A673 (cell line): ENCODE measurements at regions not wholly inside any gene's neighbourhood (a gene's known extent, or its start where the extent isn't known, plus 50 kb on each side); places are given as distances from the start of the nearest gene placed in this dataset.
"Not testable (repeated sequence)": the region's sequence is repeated elsewhere in the genome, so short reads cannot be mapped to it uniquely, and the experiment has no call there.

Experiments
- BruUV-seq: library from RNA; stranded (reverse); fragments of 400-500 nt; replicated peaks from 2 replicates; lab custom pipeline; 2021; lab: Mats Ljungman, UMichigan
- CTCF ChIA-PET: fragments of 300-600 bp; sonication (Branson Sonifier 250); formaldehyde crosslinking; loops from one replicate; lab custom pipeline; 2022; ENCODE audit warnings: antibody characterized with exemption; lab: Charles Lee
- POLR2A ChIA-PET: fragments of 300-600 bp; sonication (Branson Sonifier 250); formaldehyde crosslinking; loops from one replicate; lab custom pipeline; 2022; ENCODE audit warnings: antibody characterized with exemption; ENCODE audit not compliant: low non-redundant PET; lab: Charles Lee
- DNase-seq: peaks from one replicate; pipeline ENCODE4 v3.0.0-alpha.2; 2015; ENCODE audit warnings: low spot score
- H3K27ac ChIP-seq: fragments of 200-600 bp; sonication (generic); 2 replicates; pipeline ENCODE4 v1.5.1; 2016; ENCODE audit warnings: mixed run types, low read depth, mild to moderate bottlenecking, mixed read lengths, antibody characterized with exemption, low read length; ENCODE audit not compliant: poor library complexity, severe bottlenecking
- H3K27me3 ChIP-seq: fragments of 200-600 bp; sonication (generic); replicated peaks from 2 replicates; pipeline ENCODE4 v1.6.1; 2017; ENCODE audit warnings: mixed run types, low read depth, mild to moderate bottlenecking, mixed read lengths, antibody characterized with exemption, low read length; ENCODE audit not compliant: insufficient read depth, poor library complexity
- H3K36me3 ChIP-seq: fragments of 200-600 bp; sonication (generic); 2 replicates; pipeline ENCODE4 v1.6.1; 2016; ENCODE audit warnings: mixed run types, mild to moderate bottlenecking, mixed read lengths, antibody characterized with exemption, low read length; ENCODE audit not compliant: insufficient read depth, poor library complexity, severe bottlenecking
- H3K4me1 ChIP-seq: fragments of 200-600 bp; sonication (generic); 2 replicates; pipeline ENCODE4 v1.6.1; 2017; ENCODE audit warnings: mixed run types, mild to moderate bottlenecking, mixed read lengths, antibody characterized with exemption, low read length; ENCODE audit not compliant: insufficient read depth, poor library complexity, severe bottlenecking
- H3K4me3 ChIP-seq: fragments of 200-600 bp; sonication (generic); 2 replicates; pipeline ENCODE4 v1.5.1; 2016; ENCODE audit warnings: low read depth, mixed run types, mild to moderate bottlenecking, mixed read lengths, low read length; ENCODE audit not compliant: poor library complexity, severe bottlenecking
- H3K9me3 ChIP-seq: fragments of 200-600 bp; sonication (generic); 2 replicates; pipeline ENCODE4 v1.6.1; 2016; ENCODE audit warnings: mixed run types, low read depth, mild to moderate bottlenecking, mixed read lengths, antibody characterized with exemption, low read length; ENCODE audit not compliant: poor library complexity, severe bottlenecking
- CTCF ChIP-seq: fragments of 300-800, 200-600 bp; sonication (generic); conservative IDR thresholded peaks from 2 replicates; pipeline ENCODE4 v1.5.1; 2017; ENCODE audit warnings: low read depth, mild to moderate bottlenecking, antibody characterized with exemption, low read length, moderate library complexity, mixed read lengths
- EZH2 ChIP-seq: fragments of 200-600 bp; sonication (generic); IDR thresholded peaks from 2 replicates; pipeline ENCODE4 v1.6.1; 2017; ENCODE audit warnings: borderline replicate concordance, low read depth, mild to moderate bottlenecking, mixed read lengths, antibody characterized with exemption, low read length; ENCODE audit not compliant: poor library complexity, severe bottlenecking
- intact Hi-C: fragments of 100-400 bp; cut with micrococcal nuclease; formaldehyde crosslinking; loops from one replicate; pipeline ENCODE4 v1.10.0; 2022; ENCODE audit not compliant: unreplicated experiment

GRCh38 chr2:236998758-236999157 is 86.9 kb upstream of the COPS8 start:
- Histone ChIP-seq H3K4me3 (no peak overlapping the region), H3K9me3 (no peaks in the 10 kb centered on the region), H3K36me3 (no peaks in the 10 kb centered on the region), H3K27me3 (peaks cover 59% of the 10 kb centered on the region), H3K4me1 (no peaks in the 10 kb centered on the region), H3K27ac (no peak overlapping the region)
- TF ChIP-seq EZH2 (no peak), CTCF (no peak)
- ChIA-PET POLR2A (no interaction called here), CTCF (no interaction called here)
- intact Hi-C loops, result no loop called here
- no TSS peak for BruUV-seq
- DNase-seq, result no peak

GRCh38 chr2:237000481-237000880 is 85.2 kb upstream of the COPS8 start:
- Histone ChIP-seq H3K9me3 (no peaks in the 10 kb centered on the region), H3K4me1 (no peaks in the 10 kb centered on the region), H3K27me3 (peaks cover 47% of the 10 kb centered on the region), H3K4me3 (no peak overlapping the region), H3K36me3 (no peaks in the 10 kb centered on the region), H3K27ac (no peak overlapping the region)
- no peak for DNase-seq
- no peak for TF ChIP-seq CTCF
- no peak for TF ChIP-seq EZH2
- no TSS peak for BruUV-seq
- intact Hi-C loops, result no loop called here
- ChIA-PET POLR2A (no interaction called here), CTCF (no interaction called here)

- CTCF ChIA-PET, H3K4me3 ChIP-seq, BruUV-seq, intact Hi-C loops, H3K27ac ChIP-seq, H3K9me3 ChIP-seq, DNase-seq, H3K36me3 ChIP-seq, POLR2A ChIA-PET, H3K4me1 ChIP-seq: not testable (repeated sequence)
- peaks cover 28% of the 10 kb centered on the region for H3K27me3 ChIP-seq
Measured at GRCh38 chr2:237005341-237005740, 80.3 kb upstream of the COPS8 start.

GRCh38 chr2:237011206-237011795 is 74.4 kb upstream of the COPS8 start:
- Histone ChIP-seq H3K4me3 (no peak overlapping the region), H3K27me3 (peaks cover 49% of the 10 kb centered on the region), H3K27ac (no peak overlapping the region), H3K4me1 (no peaks in the 10 kb centered on the region), H3K36me3 (no peaks in the 10 kb centered on the region), H3K9me3 (no peaks in the 10 kb centered on the region)
- ChIA-PET CTCF (no interaction called here), POLR2A (no interaction called here)
- no peak for TF ChIP-seq EZH2
- TF ChIP-seq CTCF, result no peak
- DNase-seq, result no peak
- BruUV-seq, result no TSS peak
- intact Hi-C loops, result no loop called here
